HG03045 (cell line): ENCODE measurements at regions not wholly inside any gene's neighbourhood (a gene's known extent, or its start where the extent isn't known, plus 50 kb on each side); places are given as distances from the start of the nearest gene placed in this dataset.

Experiments
- ATAC-seq: cut with Tn5 transposase; IDR thresholded peaks from one replicate; pipeline ENCODE4 v1.9.1; 2021; ENCODE audit warnings: mild to moderate bottlenecking, moderate library complexity; ENCODE audit not compliant: unreplicated experiment

GRCh38 chr20:24718277-24718676, 230.8 kb upstream of the CST7 start:
- ATAC-seq = no peak

- no peak for ATAC-seq
Measured at GRCh38 chr20:24718696-24719095, 230.4 kb upstream of the CST7 start.

GRCh38 chr20:24720957-24721356, 228.1 kb upstream of the CST7 start:
- no peak for ATAC-seq

GRCh38 chr20:24721891-24722568, 227.0 kb upstream of the CST7 start:
- no peak for ATAC-seq

- ATAC-seq = no peak
Measured at GRCh38 chr20:24722586-24722985, 226.5 kb upstream of the CST7 start.

- ATAC-seq = no peak
Measured at GRCh38 chr20:24723186-24723585, 225.9 kb upstream of the CST7 start.

- ATAC-seq = no peak
Measured at GRCh38 chr20:24723647-24724352, 225.3 kb upstream of the CST7 start.

- ATAC-seq = no peak
Measured at GRCh38 chr20:24724982-24725533, 224.0 kb upstream of the CST7 start.

- no peak for ATAC-seq
Measured at GRCh38 chr20:24727795-24728194, 221.3 kb upstream of the CST7 start.

- no peak for ATAC-seq
Measured at GRCh38 chr20:24729896-24730605, 219.0 kb upstream of the CST7 start.

- ATAC-seq = no peak
Measured at GRCh38 chr20:24730750-24731149, 218.3 kb upstream of the CST7 start.

- ATAC-seq = no peak
Measured at GRCh38 chr20:24731312-24731711, 217.8 kb upstream of the CST7 start.

- ATAC-seq = no peak
Measured at GRCh38 chr20:24732076-24732475, 217.0 kb upstream of the CST7 start.

GRCh38 chr20:24732599-24732998, 216.5 kb upstream of the CST7 start:
- no peak for ATAC-seq

GRCh38 chr20:24733416-24733815, 215.7 kb upstream of the CST7 start:
- ATAC-seq = no peak

GRCh38 chr20:24734139-24734538, 214.9 kb upstream of the CST7 start:
- no peak for ATAC-seq

- ATAC-seq = no peak
Measured at GRCh38 chr20:24735263-24735662, 213.8 kb upstream of the CST7 start.

GRCh38 chr20:24736131-24736843, 212.8 kb upstream of the CST7 start:
- no peak for ATAC-seq

- no peak for ATAC-seq
Measured at GRCh38 chr20:24736844-24737211, 212.2 kb upstream of the CST7 start.

- ATAC-seq = no peak
Measured at GRCh38 chr20:24737212-24737850, 211.7 kb upstream of the CST7 start.
